ENCODE measurements at regions not wholly inside any gene's neighbourhood (a gene's known extent, or its start where the extent isn't known, plus 50 kb on each side); places are given as distances from the start of the nearest gene placed in this dataset.

- no peak for TF ChIP-seq CTCF (IDR thresholded peaks at IDR 0.05; ENCODE audit: insufficient read depth, low read depth, low read length)
- no peak overlapping the region for H3K4me3 ChIP-seq (ENCODE audit: low read depth, low read length)
- no peak for DNase-seq (ENCODE audit: low read depth)
Observed at GRCh38 chr3:163266731-163267130, 1770.1 kb downstream of the OTOL1 start.

DNA sequence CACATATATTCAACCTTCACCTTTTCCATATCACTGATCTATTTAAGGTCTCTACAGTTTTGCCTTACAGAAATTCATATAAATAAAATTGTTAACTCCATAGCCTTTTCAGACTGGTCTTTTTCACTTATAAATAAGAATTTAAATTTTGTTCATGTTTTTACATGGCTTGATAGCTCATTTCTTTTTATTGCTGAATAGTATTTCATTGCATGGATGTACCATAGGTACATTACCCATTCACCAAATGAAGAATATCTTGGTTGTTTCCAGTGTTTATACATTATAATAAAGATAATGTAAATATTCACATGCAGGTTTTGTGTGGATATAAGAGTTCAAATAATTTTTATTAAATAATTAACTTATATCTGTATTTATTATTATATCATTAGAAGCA lies 1765.0 kb downstream of the OTOL1 start:
- H3K4me3 ChIP-seq (ENCODE audit: low read depth, low read length): no peak overlapping the region
- no peak for DNase-seq (ENCODE audit: low read depth)
- TF ChIP-seq CTCF (IDR thresholded peaks at IDR 0.05; ENCODE audit: insufficient read depth, low read depth, low read length): no peak

DNA sequence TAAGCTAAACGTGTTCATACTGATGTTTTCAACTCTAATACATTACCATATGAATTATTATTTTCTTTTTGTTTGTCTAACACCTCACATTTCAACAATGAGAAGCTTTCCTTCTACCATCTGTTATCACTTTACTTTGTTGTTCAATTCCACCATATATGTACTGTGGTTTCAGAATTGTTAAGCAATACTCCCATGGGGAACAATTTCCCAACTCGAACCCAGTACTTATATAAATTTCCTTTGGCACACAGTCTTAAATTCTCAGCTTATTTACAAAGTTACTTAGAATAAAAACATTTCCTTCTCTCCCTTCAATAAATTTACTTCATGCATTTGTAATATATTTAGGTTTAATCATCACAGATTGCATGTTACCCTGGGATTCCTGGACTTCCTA lies 1764.4 kb downstream of the OTOL1 start:
- TF ChIP-seq CTCF (IDR thresholded peaks at IDR 0.05; ENCODE audit: insufficient read depth, low read depth, low read length): no peak
- no peak for DNase-seq (ENCODE audit: low read depth)

GRCh38 chr3:163218336-163218735 lies 1721.7 kb downstream of the OTOL1 start:
- DNase-seq (ENCODE audit: low read depth): no peak
- TF ChIP-seq CTCF (IDR thresholded peaks at IDR 0.05; ENCODE audit: insufficient read depth, low read depth, low read length): no peak
- no peak overlapping the region for H3K4me3 ChIP-seq (ENCODE audit: low read depth, low read length)

More for the DNA sequence above, 1764.4 kb downstream of the OTOL1 start:
- no peak overlapping the region for H3K4me3 ChIP-seq (ENCODE audit: low read depth, low read length)

DNA sequence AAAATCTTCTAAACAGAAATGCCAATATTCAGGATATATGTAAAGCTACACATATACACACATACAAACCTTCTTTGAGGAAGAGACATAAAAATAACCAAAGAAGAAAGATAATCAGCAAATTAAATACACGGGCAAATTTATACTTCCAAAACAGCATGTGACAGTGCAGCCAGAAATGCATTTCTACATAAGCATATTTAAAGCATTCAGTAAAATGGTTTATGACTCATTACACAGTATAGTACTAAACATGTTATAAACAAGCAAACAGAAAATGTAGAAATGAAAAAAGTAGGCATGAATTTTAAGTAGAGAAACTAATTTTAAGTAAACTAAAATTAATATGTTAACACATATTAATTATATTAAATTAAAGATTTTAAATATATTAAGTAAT lies 1717.2 kb downstream of the OTOL1 start:
- TF ChIP-seq CTCF (IDR thresholded peaks at IDR 0.05; ENCODE audit: insufficient read depth, low read depth, low read length): no peak
- H3K4me3 ChIP-seq (ENCODE audit: low read depth, low read length): no peak overlapping the region
- no peak for DNase-seq (ENCODE audit: low read depth)

DNA sequence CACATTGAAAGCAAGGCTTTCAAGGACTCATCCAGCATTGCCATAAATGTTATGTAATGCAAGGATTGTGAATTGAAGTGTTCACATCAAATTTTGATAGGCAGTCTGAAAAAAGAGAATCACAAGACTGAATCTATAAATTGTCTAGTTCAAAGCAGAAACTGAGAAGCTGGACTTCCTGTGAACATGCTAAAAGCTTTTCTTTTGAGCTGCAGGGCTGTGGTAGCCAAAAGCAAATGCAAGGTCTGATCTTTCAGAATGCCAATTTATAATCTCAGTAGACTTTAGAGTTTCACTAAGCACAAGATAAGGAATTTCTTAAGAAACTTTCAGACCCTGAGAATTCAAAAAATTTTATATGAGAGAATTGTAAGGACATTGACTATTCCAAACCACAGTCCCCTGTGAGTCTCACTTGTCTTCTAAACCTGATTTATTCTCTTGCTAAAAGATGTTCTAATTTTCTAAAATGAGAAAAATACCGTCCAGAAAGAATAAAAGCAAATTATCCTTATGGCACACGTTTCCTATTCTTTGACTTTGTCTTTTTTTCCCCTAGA lies 1700.3 kb downstream of the OTOL1 start:
- no peak overlapping the region for H3K4me3 ChIP-seq (ENCODE audit: low read depth, low read length)
- no peak for DNase-seq (ENCODE audit: low read depth)
- no peak for TF ChIP-seq CTCF (IDR thresholded peaks at IDR 0.05; ENCODE audit: insufficient read depth, low read depth, low read length)

GRCh38 chr3:163196245-163196644 lies 1699.6 kb downstream of the OTOL1 start:
- no peak overlapping the region for H3K4me3 ChIP-seq (ENCODE audit: low read depth, low read length)
- no peak for DNase-seq (ENCODE audit: low read depth)
- TF ChIP-seq CTCF (IDR thresholded peaks at IDR 0.05; ENCODE audit: insufficient read depth, low read depth, low read length): no peak
